Heart right ventricle (tissue), 16 donors: ENCODE measurements at regions not wholly inside any gene's neighbourhood (a gene's known extent, or its start where the extent isn't known, plus 50 kb on each side); places are given as distances from the start of the nearest gene placed in this dataset.

Experiments
- ATAC-seq, 8 donors: fragments of 200-7000 bp; cut with Tn5 transposase; one replicate each; pipeline ENCODE4 v1.9.1; 2020; ENCODE audit warnings: mild to moderate bottlenecking in 8 of 8, moderate library complexity in 8 of 8, moderate number of reproducible peaks in 1 of 8
- DNase-seq, 2 donors: peaks; one replicate each; pipeline ENCODE4 v3.0.0-alpha.2; 2020
- H3K27ac ChIP-seq, 10 donors: fragments of 200-600 bp; sonication (generic) in 2 of 10; one replicate each; pipeline versions ENCODE4 v1.5.0 to v1.8.0; 2020 to 2022; ENCODE audit warnings: mild to moderate bottlenecking in 3 of 10
- H3K27me3 ChIP-seq, 7 donors: fragments of 200-600 bp; one replicate each; pipeline ENCODE4 v1.8.0; 2021 to 2022; ENCODE audit warnings: mild to moderate bottlenecking in 2 of 7
- H3K36me3 ChIP-seq, 9 donors: fragments of 200-600 bp; sonication (generic) in 1 of 9; one replicate each; pipeline versions ENCODE4 v1.5.0 to v1.8.0; 2020 to 2022; ENCODE audit warnings: mild to moderate bottlenecking in 2 of 9
- H3K4me1 ChIP-seq, 9 donors: fragments of 200-600 bp; sonication (generic) in 1 of 9; one replicate each; pipeline versions ENCODE4 v1.5.0 to v1.8.0; 2020 to 2022; ENCODE audit warnings: mild to moderate bottlenecking in 4 of 9
- H3K4me3 ChIP-seq, 10 donors: fragments of 200-600 bp; sonication (generic) in 2 of 10; one replicate each; pipeline versions ENCODE4 v1.5.0 to v1.8.0; 2020 to 2022; ENCODE audit warnings: mild to moderate bottlenecking in 7 of 10, moderate library complexity in 2 of 10
- H3K9me3 ChIP-seq, 11 donors: fragments of 200-600 bp in 10 of 11; sonication (generic) in 2 of 11; one replicate each; pipeline versions ENCODE4 v1.5.0 to v1.8.0; 2013 to 2022; ENCODE audit warnings: mild to moderate bottlenecking in 2 of 11, control low read depth in 1 of 11, moderate library complexity in 1 of 11
- CTCF ChIP-seq, 9 donors: fragments of 200-600 bp; sonication (generic) in 2 of 9; IDR thresholded peaks; one replicate each; pipeline versions ENCODE4 v1.5.0 to v1.8.0; 2021 to 2022; ENCODE audit warnings: antibody characterized with exemption in 9 of 9, mild to moderate bottlenecking in 5 of 9, moderate library complexity in 1 of 9
- WGBS, 2 donors: extraction: QIAGEN DNeasy Blood & Tissue Kit; methylation state at CpG; one replicate each; pipeline ENCODE4 v1.1.7; 2013; ENCODE audit warnings: inconsistent platforms in 1 of 2; 5-methylcytosine and 5-hydroxymethylcytosine counted together
- intact Hi-C, 10 donors: fragments of 100-400 bp; cut with DNase I; formaldehyde crosslinking; loops; one replicate each; pipeline versions ENCODE4 v1.11.1 to v1.14.2; 2022
- donor health status: Arrhythmogenic right ventricular cardiomyopathy.
- donor health status: ischemic (EF 13 %, LVEDD 7.1; RV severe dilation, severe dysfunction).
- donor health status: healthy with polysubstance abuse.
- donor health status: DM: no; HTN: yes; CAD: no.
- donor health status: DM: no; HTN: no; CAD: no.
- donor health status: ischemic (EF 25% LVEDD 6.9; RV normal size, moderate dysfunction).
- donor health status: ischemic (EF 25% LVEDD 5.7; RV mildly dilated, moderate dysfunction).
- donor health status: healthy.
- donor health status: DM: yes; HTN: yes; CAD: no.
- donor health status: Ischemic cardiomyopathy.
- donor health status: ischemic (EF 35%, LVEDD 5.7; RV mildly dilated, moderate dysfunction).
- donor health status: nonischemic (EF 11% LVEDD 7.7; RV severe dilation, severe dysfunction).
- donor health status: DM: yes; HTN: yes; CAD: no.
- donor health status: PGD.
- donor health status: ischemic (EF 29% LVEDD 5.4; RV normal size, mild dysfunction).
- donor health status: nonischemic (EF 23%, LVEDD 6.1; RV moderate dilation, normal function).

GRCh38 chr17:69716556-69716955, 302.1 kb downstream of the MAP2K6 start:
- DNase-seq (no peak), ATAC-seq (no peak)
- TF ChIP-seq CTCF (IDR thresholded peaks at IDR 0.05), result no peak
- Histone ChIP-seq H3K4me1 (peaks cover 0 to 23% (median 0%) of the 10 kb centered on the region in 9 donors), H3K9me3 (no peaks in the 10 kb centered on the region), H3K4me3 (no peak overlapping the region), H3K27ac (no peak overlapping the region), H3K36me3 (no peaks in the 10 kb centered on the region), H3K27me3 (no peaks in the 10 kb centered on the region)
- intact Hi-C loops, result loop anchor here in 1 of 10 donors (5.0 kb wide), 1 partner anchor 1084 kb away; no protein-coding TSS in a partner anchor
- 80 to 84% methylated on average over 6 of the region's 6 CpGs for WGBS, 2 donors

GRCh38 chr17:69717214-69717613, 302.7 kb downstream of the MAP2K6 start:
- intact Hi-C loops, result loop anchor here in 1 of 10 donors (5.0 kb wide), 1 partner anchor 1085 kb away; no protein-coding TSS in a partner anchor
- H3K27ac ChIP-seq, result peak overlapping the region in 2 of 10 donors; percentile 6 to 29

GRCh38 chr17:69717819-69718218, 303.3 kb downstream of the MAP2K6 start:
- ATAC-seq (no peak), DNase-seq (no peak)
- Histone ChIP-seq H3K27me3 (no peaks in the 10 kb centered on the region), H3K4me3 (no peak overlapping the region), H3K27ac (peak overlapping the region in 2 of 10 donors; percentile 6 to 29), H3K9me3 (no peaks in the 10 kb centered on the region), H3K36me3 (no peaks in the 10 kb centered on the region), H3K4me1 (peaks cover 0 to 18% (median 0%) of the 10 kb centered on the region in 9 donors)
- intact Hi-C loops, result loop anchor here in 1 of 10 donors (5.0 kb wide), 1 partner anchor 1086 kb away; no protein-coding TSS in a partner anchor
- WGBS, 2 donors, result 80 to 86% methylated on average over 4 of the region's 4 CpGs
- no peak for TF ChIP-seq CTCF (IDR thresholded peaks at IDR 0.05)

More at GRCh38 chr17:69717214-69717613, 302.7 kb downstream of the MAP2K6 start:
- H3K36me3 ChIP-seq, result no peaks in the 10 kb centered on the region
- TF ChIP-seq CTCF (IDR thresholded peaks at IDR 0.05), result no peak
- ATAC-seq, result no peak
- 60% methylated on average over 2 of the region's 2 CpGs for WGBS, 2 donors
- no peak for DNase-seq
- peaks cover 0 to 23% (median 0%) of the 10 kb centered on the region in 9 donors for H3K4me1 ChIP-seq
- no peak overlapping the region for H3K4me3 ChIP-seq
- no peaks in the 10 kb centered on the region for H3K27me3 ChIP-seq
- H3K9me3 ChIP-seq, result no peaks in the 10 kb centered on the region

- no peaks in the 10 kb centered on the region for H3K9me3 ChIP-seq
- no peak overlapping the region for H3K4me3 ChIP-seq
- ATAC-seq (no peak), DNase-seq (no peak)
- no peaks in the 10 kb centered on the region for H3K27me3 ChIP-seq
- H3K27ac ChIP-seq, result no peak overlapping the region
- H3K36me3 ChIP-seq, result no peaks in the 10 kb centered on the region
- 60 to 64% methylated on average over 8 of the region's 8 CpGs for WGBS, 2 donors
- TF ChIP-seq CTCF (IDR thresholded peaks at IDR 0.05), result no peak
- H3K4me1 ChIP-seq, result peaks cover 0 to 13% (median 0%) of the 10 kb centered on the region in 9 donors
- intact Hi-C loops, result loop anchor here in 1 of 10 donors (5.0 to 10.0 kb wide), 2 partner anchors 425 to 1087 kb away; no protein-coding TSS in a partner anchor
Measured at GRCh38 chr17:69719474-69720048, 305.1 kb downstream of the MAP2K6 start.
